Liver (tissue), 8 donors: ENCODE measurements at regions not wholly inside any gene's neighbourhood (a gene's known extent, or its start where the extent isn't known, plus 50 kb on each side); places are given as distances from the start of the nearest gene placed in this dataset.

Experiments used
- DNase-seq: peaks from one replicate; pipeline ENCODE4 v3.0.0-alpha.2; 2017; ENCODE audit warnings: low spot score
- H3K27ac ChIP-seq, 2 donors: one replicate each; pipeline ENCODE4 v1.7.0; 2013; ENCODE audit warnings: inconsistent platforms in 2 of 2, low read length in 2 of 2, control low read depth in 1 of 2, low read depth in 1 of 2, mild to moderate bottlenecking in 1 of 2
- H3K27me3 ChIP-seq, 4 donors: one replicate each; pipeline versions ENCODE4 v1.6.1 to v1.7.0; 2013; ENCODE audit warnings: low read length in 3 of 4, inconsistent platforms in 1 of 4, mild to moderate bottlenecking in 1 of 4, moderate library complexity in 1 of 4; ENCODE audit not compliant: control insufficient read depth in 4 of 4, insufficient read depth in 4 of 4
- H3K36me3 ChIP-seq, 4 donors: one replicate each; pipeline versions ENCODE4 v1.6.1 to v1.7.0; 2013; ENCODE audit warnings: low read length in 3 of 4, mild to moderate bottlenecking in 3 of 4, low read depth in 1 of 4, moderate library complexity in 1 of 4; ENCODE audit not compliant: control insufficient read depth in 4 of 4, insufficient read depth in 3 of 4
- H3K4me1 ChIP-seq, 4 donors: one replicate each; pipeline versions ENCODE4 v1.6.1 to v1.7.0; 2013; ENCODE audit warnings: low read length in 3 of 4, mild to moderate bottlenecking in 3 of 4, moderate library complexity in 1 of 4; ENCODE audit not compliant: control insufficient read depth in 4 of 4, insufficient read depth in 4 of 4
- H3K4me3 ChIP-seq, 3 donors: one replicate each; pipeline versions ENCODE4 v1.6.1 to v1.7.0; 2013; ENCODE audit warnings: low read length in 3 of 3, control low read depth in 1 of 3, low read depth in 1 of 3, mild to moderate bottlenecking in 1 of 3
- H3K9ac ChIP-seq, 2 donors: one replicate each; pipeline ENCODE4 v1.7.0; 2013; ENCODE audit warnings: low read length in 2 of 2, mild to moderate bottlenecking in 2 of 2, moderate library complexity in 2 of 2, control low read depth in 1 of 2, low read depth in 1 of 2
- H3K9me3 ChIP-seq, 4 donors: one replicate each; pipeline versions ENCODE4 v1.6.1 to v1.7.0; 2013; ENCODE audit warnings: low read length in 3 of 4; ENCODE audit not compliant: control insufficient read depth in 4 of 4
- EGR1 ChIP-seq, 2 donors: IDR thresholded peaks; 2 replicates each; pipeline ENCODE4 v1.6.1; 2016 to 2018; ENCODE audit warnings: antibody characterized with exemption in 2 of 2, low read depth in 2 of 2
- FOXA1 ChIP-seq: IDR thresholded peaks from 2 replicates; pipeline ENCODE4 v1.6.1; 2016; ENCODE audit warnings: antibody characterized with exemption
- FOXA2 ChIP-seq: IDR thresholded peaks from 2 replicates; pipeline ENCODE4 v1.6.1; 2016; ENCODE audit warnings: antibody characterized with exemption
- GABPA ChIP-seq, 2 donors: IDR thresholded peaks in 1 of 2; conservative IDR thresholded peaks in 1 of 2; 2 replicates each; pipeline ENCODE4 v1.6.1; 2016; ENCODE audit warnings: antibody characterized with exemption in 2 of 2, mild to moderate bottlenecking in 1 of 2, moderate library complexity in 1 of 2
- HNF4A ChIP-seq, 2 donors: conservative IDR thresholded peaks; 2 replicates each; pipeline ENCODE4 v1.6.1; 2016; ENCODE audit warnings: antibody characterized with exemption in 2 of 2, mild to moderate bottlenecking in 2 of 2
- HNF4G ChIP-seq: IDR thresholded peaks from 2 replicates; pipeline ENCODE4 v1.6.1; 2016; ENCODE audit warnings: antibody characterized with exemption
- JUND ChIP-seq, 2 donors: IDR thresholded peaks; 2 replicates each; pipeline ENCODE4 v1.6.1; 2016; ENCODE audit warnings: antibody characterized with exemption in 2 of 2
- NR2F2 ChIP-seq: IDR thresholded peaks from 2 replicates; pipeline ENCODE4 v1.6.1; 2016; ENCODE audit warnings: antibody characterized with exemption
- RAD21 ChIP-seq, 2 donors: IDR thresholded peaks; 2 replicates each; pipeline ENCODE4 v1.6.1; 2016; ENCODE audit warnings: antibody characterized with exemption in 2 of 2, mild to moderate bottlenecking in 2 of 2
- RXRA ChIP-seq, 2 donors: IDR thresholded peaks; 2 replicates each; pipeline ENCODE4 v1.6.1; 2017 to 2018; ENCODE audit warnings: antibody characterized with exemption in 2 of 2, mild to moderate bottlenecking in 1 of 2
- SP1 ChIP-seq: IDR thresholded peaks from 2 replicates; pipeline ENCODE4 v1.6.1; 2018; ENCODE audit warnings: antibody characterized with exemption, mild to moderate bottlenecking
- TAF1 ChIP-seq: conservative IDR thresholded peaks from 2 replicates; pipeline ENCODE4 v1.6.1; 2016; ENCODE audit warnings: antibody characterized with exemption, mild to moderate bottlenecking
- YY1 ChIP-seq: IDR thresholded peaks from 2 replicates; pipeline ENCODE4 v1.6.1; 2016; ENCODE audit warnings: antibody characterized with exemption, mild to moderate bottlenecking
- WGBS: extraction: QIAGEN DNeasy Blood & Tissue Kit; methylation state at CpG from one replicate; pipeline ENCODE4 v1.1.7; 2013; 5-methylcytosine and 5-hydroxymethylcytosine counted together
- TF ChIP-seq, protein P1 (sequence below): fragments of 150-350 bp; IDR thresholded peaks from 2 replicates; pipeline ENCODE4 v1.5.1; 2017; ENCODE audit warnings: improper control_type of control experiment, low read depth, low read length; ENCODE audit not compliant: missing input control
- TF ChIP-seq, protein P2 (sequence below): IDR thresholded peaks from 2 replicates; pipeline ENCODE4 v1.6.1; 2016; ENCODE audit warnings: antibody characterized with exemption, mild to moderate bottlenecking
- TF ChIP-seq, protein P3 (sequence below): IDR thresholded peaks from 2 replicates; pipeline ENCODE4 v1.6.1; 2016; ENCODE audit warnings: antibody characterized with exemption
- TF ChIP-seq, protein P4 (sequence below): IDR thresholded peaks from 2 replicates; pipeline ENCODE4 v1.6.1; 2016; ENCODE audit warnings: antibody characterized with exemption
- TF ChIP-seq, protein P5 (sequence below): IDR thresholded peaks from 2 replicates; pipeline ENCODE4 v1.6.1; 2016; ENCODE audit warnings: antibody characterized with exemption
- donor health status: healthy.
- donor health status: healthy.
- donor health status: healthy.
- donor health status: healthy.
- donor health status: healthy.

DNA sequence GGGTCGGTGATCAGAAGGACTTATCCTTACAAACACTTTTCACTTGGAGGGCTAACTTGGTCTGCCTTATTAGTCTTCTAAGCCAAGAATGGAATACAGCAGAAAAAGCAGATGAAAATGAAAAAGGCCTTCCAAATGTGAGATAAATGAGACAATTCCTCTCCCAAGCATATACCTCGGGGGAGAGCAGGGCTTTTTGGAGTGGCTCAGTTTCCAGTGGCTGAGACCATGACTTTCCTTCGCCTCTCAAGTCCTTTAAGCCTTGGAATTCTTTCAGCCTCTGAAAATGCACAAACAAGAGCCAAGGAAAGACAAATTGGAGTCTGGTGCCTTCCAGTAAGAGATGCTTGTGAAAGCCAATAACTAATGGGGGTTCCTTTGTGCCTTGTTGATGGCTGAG lies 130.9 kb downstream of the DTWD1 start:
- no peaks in the 10 kb centered on the region for H3K9me3 ChIP-seq
- WGBS: 69% methylated on average over 3 of the region's 3 CpGs
- no peak overlapping the region for H3K4me3 ChIP-seq
- no peaks in the 10 kb centered on the region for H3K4me1 ChIP-seq
- DNase-seq: no peak
- H3K27me3 ChIP-seq: peaks cover 0 to 3% (median 0%) of the 10 kb centered on the region in 4 donors
- no peak overlapping the region for H3K9ac ChIP-seq
- TF ChIP-seq HNF4G: no peak
- TF ChIP-seq RXRA (IDR thresholded peaks at IDR 0.05): no peak
- TF ChIP-seq FOXA2: no peak
- TF ChIP-seq FOXA1: no peak
- TF ChIP-seq SP1: no peak
- no peak for TF ChIP-seq NR2F2
- TF ChIP-seq, protein P1, sequence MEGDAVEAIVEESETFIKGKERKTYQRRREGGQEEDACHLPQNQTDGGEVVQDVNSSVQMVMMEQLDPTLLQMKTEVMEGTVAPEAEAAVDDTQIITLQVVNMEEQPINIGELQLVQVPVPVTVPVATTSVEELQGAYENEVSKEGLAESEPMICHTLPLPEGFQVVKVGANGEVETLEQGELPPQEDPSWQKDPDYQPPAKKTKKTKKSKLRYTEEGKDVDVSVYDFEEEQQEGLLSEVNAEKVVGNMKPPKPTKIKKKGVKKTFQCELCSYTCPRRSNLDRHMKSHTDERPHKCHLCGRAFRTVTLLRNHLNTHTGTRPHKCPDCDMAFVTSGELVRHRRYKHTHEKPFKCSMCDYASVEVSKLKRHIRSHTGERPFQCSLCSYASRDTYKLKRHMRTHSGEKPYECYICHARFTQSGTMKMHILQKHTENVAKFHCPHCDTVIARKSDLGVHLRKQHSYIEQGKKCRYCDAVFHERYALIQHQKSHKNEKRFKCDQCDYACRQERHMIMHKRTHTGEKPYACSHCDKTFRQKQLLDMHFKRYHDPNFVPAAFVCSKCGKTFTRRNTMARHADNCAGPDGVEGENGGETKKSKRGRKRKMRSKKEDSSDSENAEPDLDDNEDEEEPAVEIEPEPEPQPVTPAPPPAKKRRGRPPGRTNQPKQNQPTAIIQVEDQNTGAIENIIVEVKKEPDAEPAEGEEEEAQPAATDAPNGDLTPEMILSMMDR: no peak
- TF ChIP-seq, protein P2, sequence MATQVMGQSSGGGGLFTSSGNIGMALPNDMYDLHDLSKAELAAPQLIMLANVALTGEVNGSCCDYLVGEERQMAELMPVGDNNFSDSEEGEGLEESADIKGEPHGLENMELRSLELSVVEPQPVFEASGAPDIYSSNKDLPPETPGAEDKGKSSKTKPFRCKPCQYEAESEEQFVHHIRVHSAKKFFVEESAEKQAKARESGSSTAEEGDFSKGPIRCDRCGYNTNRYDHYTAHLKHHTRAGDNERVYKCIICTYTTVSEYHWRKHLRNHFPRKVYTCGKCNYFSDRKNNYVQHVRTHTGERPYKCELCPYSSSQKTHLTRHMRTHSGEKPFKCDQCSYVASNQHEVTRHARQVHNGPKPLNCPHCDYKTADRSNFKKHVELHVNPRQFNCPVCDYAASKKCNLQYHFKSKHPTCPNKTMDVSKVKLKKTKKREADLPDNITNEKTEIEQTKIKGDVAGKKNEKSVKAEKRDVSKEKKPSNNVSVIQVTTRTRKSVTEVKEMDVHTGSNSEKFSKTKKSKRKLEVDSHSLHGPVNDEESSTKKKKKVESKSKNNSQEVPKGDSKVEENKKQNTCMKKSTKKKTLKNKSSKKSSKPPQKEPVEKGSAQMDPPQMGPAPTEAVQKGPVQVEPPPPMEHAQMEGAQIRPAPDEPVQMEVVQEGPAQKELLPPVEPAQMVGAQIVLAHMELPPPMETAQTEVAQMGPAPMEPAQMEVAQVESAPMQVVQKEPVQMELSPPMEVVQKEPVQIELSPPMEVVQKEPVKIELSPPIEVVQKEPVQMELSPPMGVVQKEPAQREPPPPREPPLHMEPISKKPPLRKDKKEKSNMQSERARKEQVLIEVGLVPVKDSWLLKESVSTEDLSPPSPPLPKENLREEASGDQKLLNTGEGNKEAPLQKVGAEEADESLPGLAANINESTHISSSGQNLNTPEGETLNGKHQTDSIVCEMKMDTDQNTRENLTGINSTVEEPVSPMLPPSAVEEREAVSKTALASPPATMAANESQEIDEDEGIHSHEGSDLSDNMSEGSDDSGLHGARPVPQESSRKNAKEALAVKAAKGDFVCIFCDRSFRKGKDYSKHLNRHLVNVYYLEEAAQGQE: no peak
- no peak for TF ChIP-seq HNF4A (conservative IDR thresholded peaks at IDR 0.05)
- H3K27ac ChIP-seq: no peak overlapping the region
- H3K36me3 ChIP-seq: no peaks in the 10 kb centered on the region

DNA sequence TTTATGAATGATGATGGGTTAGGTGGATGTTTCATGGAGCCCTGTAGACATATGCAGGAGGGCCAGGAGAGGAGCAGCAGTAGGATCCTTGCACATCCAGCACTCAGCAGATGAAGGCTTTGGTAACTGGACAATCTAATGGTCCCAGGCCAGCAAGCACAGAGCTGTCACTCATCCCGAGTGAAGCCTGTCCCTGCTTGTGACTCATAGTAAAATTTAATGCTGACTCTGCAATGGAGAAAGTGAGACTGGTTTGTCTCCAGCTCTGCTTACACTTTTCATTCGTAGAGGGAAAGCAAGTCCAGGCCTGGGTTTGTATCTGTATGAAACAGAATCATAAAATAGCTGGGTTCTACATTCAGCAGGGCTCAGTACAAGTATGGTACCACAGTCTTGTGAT lies 131.7 kb downstream of the DTWD1 start:
- no peaks in the 10 kb centered on the region for H3K9me3 ChIP-seq
- H3K27ac ChIP-seq: no peak overlapping the region
- no peak for DNase-seq
- H3K9ac ChIP-seq: no peak overlapping the region
- H3K36me3 ChIP-seq: no peaks in the 10 kb centered on the region
- no peak overlapping the region for H3K4me3 ChIP-seq
- no peaks in the 10 kb centered on the region for H3K4me1 ChIP-seq
- WGBS: 66% methylated on average over 2 of the region's 2 CpGs
- H3K27me3 ChIP-seq: peaks cover 0 to 3% (median 0%) of the 10 kb centered on the region in 4 donors
- TF ChIP-seq, protein P3, sequence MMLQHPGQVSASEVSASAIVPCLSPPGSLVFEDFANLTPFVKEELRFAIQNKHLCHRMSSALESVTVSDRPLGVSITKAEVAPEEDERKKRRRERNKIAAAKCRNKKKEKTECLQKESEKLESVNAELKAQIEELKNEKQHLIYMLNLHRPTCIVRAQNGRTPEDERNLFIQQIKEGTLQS: no peak
- TF ChIP-seq FOXA1 (no peak), EGR1 (IDR thresholded peaks at IDR 0.05; ENCODE audit: low read depth in 2 of 2) (no peak), SP1 (no peak), HNF4A (conservative IDR thresholded peaks at IDR 0.05) (no peak), TAF1 (no peak), HNF4G (no peak), FOXA2 (no peak), RAD21 (IDR thresholded peaks at IDR 0.05) (no peak), RXRA (IDR thresholded peaks at IDR 0.05) (no peak), YY1 (no peak), JUND (IDR thresholded peaks at IDR 0.05) (no peak), NR2F2 (no peak), GABPA (IDR thresholded peaks at IDR 0.05 in 1 of 2, conservative IDR thresholded peaks at IDR 0.05 in 1 of 2) (no peak)
- TF ChIP-seq, protein P4, sequence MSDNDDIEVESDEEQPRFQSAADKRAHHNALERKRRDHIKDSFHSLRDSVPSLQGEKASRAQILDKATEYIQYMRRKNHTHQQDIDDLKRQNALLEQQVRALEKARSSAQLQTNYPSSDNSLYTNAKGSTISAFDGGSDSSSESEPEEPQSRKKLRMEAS: no peak
- TF ChIP-seq, protein P5, sequence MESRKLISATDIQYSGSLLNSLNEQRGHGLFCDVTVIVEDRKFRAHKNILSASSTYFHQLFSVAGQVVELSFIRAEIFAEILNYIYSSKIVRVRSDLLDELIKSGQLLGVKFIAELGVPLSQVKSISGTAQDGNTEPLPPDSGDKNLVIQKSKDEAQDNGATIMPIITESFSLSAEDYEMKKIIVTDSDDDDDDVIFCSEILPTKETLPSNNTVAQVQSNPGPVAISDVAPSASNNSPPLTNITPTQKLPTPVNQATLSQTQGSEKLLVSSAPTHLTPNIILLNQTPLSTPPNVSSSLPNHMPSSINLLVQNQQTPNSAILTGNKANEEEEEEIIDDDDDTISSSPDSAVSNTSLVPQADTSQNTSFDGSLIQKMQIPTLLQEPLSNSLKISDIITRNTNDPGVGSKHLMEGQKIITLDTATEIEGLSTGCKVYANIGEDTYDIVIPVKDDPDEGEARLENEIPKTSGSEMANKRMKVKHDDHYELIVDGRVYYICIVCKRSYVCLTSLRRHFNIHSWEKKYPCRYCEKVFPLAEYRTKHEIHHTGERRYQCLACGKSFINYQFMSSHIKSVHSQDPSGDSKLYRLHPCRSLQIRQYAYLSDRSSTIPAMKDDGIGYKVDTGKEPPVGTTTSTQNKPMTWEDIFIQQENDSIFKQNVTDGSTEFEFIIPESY: no peak
- TF ChIP-seq, protein P2: no peak
- TF ChIP-seq, protein P1: no peak
